ENCODE measurements at regions not wholly inside any gene's neighbourhood (a gene's known extent, or its start where the extent isn't known, plus 50 kb on each side); places are given as distances from the start of the nearest gene placed in this dataset.

DNA sequence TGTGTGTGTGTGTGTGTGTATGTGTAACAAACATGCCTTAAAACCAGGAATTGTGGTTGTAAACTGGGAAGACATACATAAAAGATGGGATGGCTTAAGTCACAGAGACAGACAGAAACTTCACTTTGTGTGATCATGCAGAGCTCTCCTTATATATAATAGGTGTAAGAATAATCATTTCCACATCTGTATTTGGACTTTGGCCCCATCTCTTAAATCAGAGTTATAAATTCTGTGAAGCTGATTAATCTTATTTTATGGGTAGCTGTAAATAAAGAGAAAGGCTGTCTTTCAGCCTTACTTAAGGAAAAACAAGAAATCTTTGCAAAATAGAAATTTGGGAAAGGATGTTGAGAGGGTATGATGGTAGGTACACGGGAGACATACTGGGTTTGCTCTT lies 174.6 kb upstream of the PITX2 start (continued):
- TF ChIP-seq, protein P1, sequence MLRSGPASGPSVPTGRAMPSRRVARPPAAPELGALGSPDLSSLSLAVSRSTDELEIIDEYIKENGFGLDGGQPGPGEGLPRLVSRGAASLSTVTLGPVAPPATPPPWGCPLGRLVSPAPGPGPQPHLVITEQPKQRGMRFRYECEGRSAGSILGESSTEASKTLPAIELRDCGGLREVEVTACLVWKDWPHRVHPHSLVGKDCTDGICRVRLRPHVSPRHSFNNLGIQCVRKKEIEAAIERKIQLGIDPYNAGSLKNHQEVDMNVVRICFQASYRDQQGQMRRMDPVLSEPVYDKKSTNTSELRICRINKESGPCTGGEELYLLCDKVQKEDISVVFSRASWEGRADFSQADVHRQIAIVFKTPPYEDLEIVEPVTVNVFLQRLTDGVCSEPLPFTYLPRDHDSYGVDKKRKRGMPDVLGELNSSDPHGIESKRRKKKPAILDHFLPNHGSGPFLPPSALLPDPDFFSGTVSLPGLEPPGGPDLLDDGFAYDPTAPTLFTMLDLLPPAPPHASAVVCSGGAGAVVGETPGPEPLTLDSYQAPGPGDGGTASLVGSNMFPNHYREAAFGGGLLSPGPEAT (IDR thresholded peaks at IDR 0.05; ENCODE audit: low read depth): no peak
- TF ChIP-seq ATF7 (IDR thresholded peaks at IDR 0.05; ENCODE audit: low read depth): no peak

DNA sequence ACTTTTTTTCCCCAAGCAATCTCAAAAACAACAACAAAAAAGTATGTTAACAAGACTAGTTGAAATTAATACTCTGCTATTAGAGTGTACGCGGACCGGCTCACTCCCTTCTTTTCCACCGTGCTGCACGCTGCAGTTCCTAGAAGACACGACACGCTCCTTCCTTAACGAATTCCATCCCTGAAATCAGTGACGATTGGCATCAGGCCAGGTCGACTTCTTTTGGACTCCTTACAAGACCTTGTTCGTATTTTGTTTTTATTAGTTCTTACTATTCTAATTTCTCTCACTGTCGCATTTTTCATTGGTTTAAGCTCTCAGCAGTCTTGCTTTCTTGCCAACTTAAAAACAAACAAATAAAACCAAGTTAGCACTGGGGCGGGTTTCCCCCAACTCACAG lies 175.8 kb upstream of the PITX2 start:
- no peak overlapping the region for H3K4me2 ChIP-seq (ENCODE audit: control insufficient read depth, insufficient read depth)
- H3K27ac ChIP-seq (ENCODE audit: control insufficient read depth, insufficient read depth): no peak overlapping the region
- no peaks in the 10 kb centered on the region for H3K27me3 ChIP-seq (replicated peaks in 1 of 2; ENCODE audit: control insufficient read depth in 2 of 2, insufficient read depth in 2 of 2, low read length in 1 of 2)
- ATAC-seq (no peak), FAIRE-seq (no peak), DNase-seq (ENCODE audit: low read depth, low spot score) (no peak)
- H3K9me3 ChIP-seq (replicated peaks; ENCODE audit: control insufficient read depth, insufficient read depth, low read length): no peaks in the 10 kb centered on the region
- no peaks in the 10 kb centered on the region for H4K20me1 ChIP-seq (ENCODE audit: control insufficient read depth, insufficient read depth)
- CTCF ChIA-PET: no interaction called here
- 56% methylated on average over 13 of the region's 13 CpGs for WGBS (ENCODE audit: insufficient coverage, insufficient replicate concordance, low lambda C conversion rate, missing lambda C conversion rate)
- RAD21 ChIA-PET (ENCODE audit: unreplicated experiment): no interaction called here
- in situ Hi-C loops (cut with MboI) (no loop called here), intact Hi-C loops (cut with micrococcal nuclease; ENCODE audit: unreplicated experiment) (no loop called here)
- H3K4me3 ChIP-seq: no peak overlapping the region
- no peaks in the 10 kb centered on the region for H3K4me1 ChIP-seq (ENCODE audit: control insufficient read depth, insufficient read depth, low read length)
- H2AFZ ChIP-seq (ENCODE audit: control insufficient read depth, low read depth, low read length): no peak overlapping the region
- no peak overlapping the region for H3K9ac ChIP-seq (ENCODE audit: control insufficient read depth, insufficient read depth, low read length)
- SMC1A ChIA-PET (ENCODE audit: uncharacterized antibody, unreplicated experiment): no interaction called here
- TF ChIP-seq BACH1 (IDR thresholded peaks at IDR 0.05; ENCODE audit: borderline replicate concordance) (no peak), SREBF1 (IDR thresholded peaks at IDR 0.05; ENCODE audit: low read length) (no peak), ATF7 (IDR thresholded peaks at IDR 0.05; ENCODE audit: low read depth) (no peak), KDM1A (IDR thresholded peaks at IDR 0.05; ENCODE audit: borderline replicate concordance) (no peak), SUZ12 (IDR thresholded peaks at IDR 0.05; ENCODE audit: unreplicated experiment) (no peak), SMARCA5 (IDR thresholded peaks at IDR 0.05) (no peak), SMC3 (IDR thresholded peaks at IDR 0.05; ENCODE audit: borderline replicate concordance, low read length) (no peak), BCL11A (IDR thresholded peaks at IDR 0.05; ENCODE audit: low read depth, low read length) (no peak), RAD51 (IDR thresholded peaks at IDR 0.05) (no peak), YY1 (IDR thresholded peaks at IDR 0.05; ENCODE audit: low read depth, low read length) (no peak), NBN (IDR thresholded peaks at IDR 0.05) (no peak), NR2C2 (IDR thresholded peaks at IDR 0.05; ENCODE audit: borderline replicate concordance, control insufficient read depth, insufficient read length, low read depth) (no peak), JUNB (IDR thresholded peaks at IDR 0.05) (no peak), TAF1 (IDR thresholded peaks at IDR 0.05; ENCODE audit: borderline replicate concordance, low read depth, low read length) (no peak), RCOR1 (conservative IDR thresholded peaks at IDR 0.05; ENCODE audit: low read depth, low read length) (no peak), SRF (IDR thresholded peaks at IDR 0.05; ENCODE audit: low read depth in 2 of 2, low read length in 2 of 2) (no peak), ASH2L (IDR thresholded peaks at IDR 0.05; ENCODE audit: borderline replicate concordance, low read depth) (no peak)
- H3K79me2 ChIP-seq (ENCODE audit: control insufficient read depth, insufficient read depth, low read length): no peaks in the 10 kb centered on the region
- no peaks in the 10 kb centered on the region for H3K36me3 ChIP-seq (ENCODE audit: control insufficient read depth in 2 of 2, insufficient read depth in 2 of 2, low read length in 1 of 2)
- BruUV-seq (replicated peaks): no TSS peak
- POLR2A ChIA-PET: no interaction called here
